H9 (cell line): ENCODE measurements at regions not wholly inside any gene's neighbourhood (a gene's known extent, or its start where the extent isn't known, plus 50 kb on each side); places are given as distances from the start of the nearest gene placed in this dataset.

ENCODE experiments used
- DNase-seq: peaks from one replicate; pipeline ENCODE4 v3.0.0-alpha.2; 2017
- H2AFZ ChIP-seq: one replicate; pipeline ENCODE4 v1.6.1; 2013; ENCODE audit warnings: mild to moderate bottlenecking, low read length, control low read depth, moderate library complexity
- H2AK5ac ChIP-seq: 2 replicates; pipeline ENCODE4 v1.6.1; 2013; ENCODE audit warnings: low read length, control low read depth, mixed read lengths; ENCODE audit not compliant: insufficient read length
- H2BK120ac ChIP-seq: one replicate; pipeline ENCODE4 v1.6.1; 2013; ENCODE audit warnings: low read depth, mild to moderate bottlenecking, low read length, control low read depth, inconsistent platforms; ENCODE audit not compliant: poor library complexity, severe bottlenecking
- H2BK12ac ChIP-seq: 2 replicates; pipeline ENCODE4 v1.6.1; 2013; ENCODE audit warnings: low read length, control low read depth, mixed read lengths, low read depth; ENCODE audit not compliant: insufficient read length
- H2BK15ac ChIP-seq: 2 replicates; pipeline ENCODE4 v1.6.1; 2013; ENCODE audit warnings: low read depth, low read length, control low read depth
- H2BK20ac ChIP-seq: one replicate; pipeline ENCODE4 v1.6.1; 2013; ENCODE audit warnings: low read depth, mild to moderate bottlenecking, low read length, control low read depth, inconsistent platforms; ENCODE audit not compliant: poor library complexity, severe bottlenecking
- H2BK5ac ChIP-seq: 2 replicates; pipeline ENCODE4 v1.6.1; 2013; ENCODE audit warnings: low read length, control low read depth, mixed read lengths; ENCODE audit not compliant: insufficient read length
- H3K14ac ChIP-seq: 2 replicates; pipeline ENCODE4 v1.6.1; 2013; ENCODE audit warnings: low read length, control low read depth; ENCODE audit not compliant: insufficient read depth
- H3K18ac ChIP-seq: 2 replicates; pipeline ENCODE4 v1.6.1; 2013; ENCODE audit warnings: low read depth, mild to moderate bottlenecking, mixed read lengths, low read length, control low read depth; ENCODE audit not compliant: insufficient read length
- H3K23ac ChIP-seq: 2 replicates; pipeline ENCODE4 v1.6.1; 2013; ENCODE audit warnings: low read length, control low read depth, mixed read lengths, low read depth; ENCODE audit not compliant: insufficient read length
- H3K23me2 ChIP-seq: 2 replicates; pipeline ENCODE4 v1.6.1; 2013; ENCODE audit warnings: low read depth, mild to moderate bottlenecking, mixed read lengths, low read length, control low read depth; ENCODE audit not compliant: insufficient read length, poor library complexity, severe bottlenecking
- H3K27ac ChIP-seq: 2 replicates; pipeline ENCODE4 v1.5.1; 2013; ENCODE audit warnings: low read length, control low read depth, mixed read lengths, low read depth; ENCODE audit not compliant: insufficient read length
- H3K27me3 ChIP-seq: 2 replicates; pipeline ENCODE4 v1.6.1; 2013; ENCODE audit warnings: low read length, control low read depth, inconsistent platforms; ENCODE audit not compliant: insufficient read depth
- H3K4ac ChIP-seq: 2 replicates; pipeline ENCODE4 v1.6.1; 2013; ENCODE audit warnings: low read depth, mild to moderate bottlenecking, control low read depth, inconsistent platforms, low read length, moderate library complexity
- H3K4me1 ChIP-seq: 2 replicates; pipeline ENCODE4 v1.6.1; 2013; ENCODE audit warnings: low read length, control low read depth, inconsistent platforms; ENCODE audit not compliant: insufficient read depth
- H3K4me2 ChIP-seq: 2 replicates; pipeline ENCODE4 v1.6.1; 2013; ENCODE audit warnings: low read length, control low read depth, mixed read lengths; ENCODE audit not compliant: insufficient read length, insufficient read depth
- H3K56ac ChIP-seq: 2 replicates; pipeline ENCODE4 v1.6.1; 2013; ENCODE audit warnings: low read depth, mild to moderate bottlenecking, mixed read lengths, low read length, control low read depth; ENCODE audit not compliant: insufficient read length
- H3K79me1 ChIP-seq: 2 replicates; pipeline ENCODE4 v1.6.1; 2013; ENCODE audit warnings: low read depth, mild to moderate bottlenecking, moderate library complexity, low read length, control low read depth, inconsistent platforms; ENCODE audit not compliant: insufficient read depth, poor library complexity, severe bottlenecking
- H3K79me2 ChIP-seq: 2 replicates; pipeline ENCODE4 v1.6.1; 2013; ENCODE audit warnings: low read length, control low read depth, inconsistent platforms; ENCODE audit not compliant: insufficient read depth
- H3K9ac ChIP-seq: 2 replicates; pipeline ENCODE4 v1.6.1; 2013; ENCODE audit warnings: low read length, control low read depth, mixed read lengths; ENCODE audit not compliant: insufficient read length; ENCODE audit errors: extremely low read depth
- H3K9me3 ChIP-seq: one replicate; pipeline ENCODE4 v1.6.1; 2013; ENCODE audit warnings: low read depth, low read length, inconsistent platforms; ENCODE audit not compliant: control insufficient read depth
- H3T11ph ChIP-seq: one replicate; pipeline ENCODE4 v1.6.1; 2013; ENCODE audit warnings: mild to moderate bottlenecking, low read length, control low read depth, inconsistent platforms
- H4K20me1 ChIP-seq: one replicate; pipeline ENCODE4 v1.6.1; 2013; ENCODE audit not compliant: control insufficient read depth, insufficient read length, insufficient read depth
- H4K5ac ChIP-seq: 2 replicates; pipeline ENCODE4 v1.6.1; 2013; ENCODE audit warnings: low read depth, mild to moderate bottlenecking, mixed read lengths, low read length, control low read depth; ENCODE audit not compliant: insufficient read length
- H4K8ac ChIP-seq: replicated peaks from 2 replicates; pipeline ENCODE4 v1.6.1; 2013; ENCODE audit warnings: low read length, control low read depth, mixed read lengths, low read depth; ENCODE audit not compliant: insufficient read length
- H4K91ac ChIP-seq: 2 replicates; pipeline ENCODE4 v1.6.1; 2013; ENCODE audit warnings: low read depth, mild to moderate bottlenecking, moderate library complexity, mixed read lengths, low read length, control low read depth; ENCODE audit not compliant: insufficient read length
- H3K27ac Mint-ChIP-seq, 3 experiments: 2 replicates in 2 of 3; 3 replicates in 1 of 3; pipeline ENCODE4 v1.8.0; 2020 to 2021; ENCODE audit warnings: mixed read lengths in 3 of 3, mild to moderate bottlenecking in 1 of 3, moderate library complexity in 1 of 3
- H3K27me3 Mint-ChIP-seq: 2 replicates; pipeline ENCODE4 v1.8.0; 2021; ENCODE audit warnings: low read depth, mild to moderate bottlenecking, moderate library complexity, mixed read lengths
- H3K36me3 Mint-ChIP-seq, 3 experiments: 2 replicates in 2 of 3; 3 replicates in 1 of 3; pipeline ENCODE4 v1.8.0; 2020 to 2021; ENCODE audit warnings: low read depth in 3 of 3, mixed read lengths in 3 of 3; ENCODE audit not compliant: insufficient read depth in 1 of 3
- H3K4me1 Mint-ChIP-seq, 2 experiments: 2 replicates each; pipeline ENCODE4 v1.8.0; 2020; ENCODE audit warnings: mixed read lengths in 2 of 2
- H3K4me3 Mint-ChIP-seq, 2 experiments: 2 replicates in 1 of 2; 3 replicates in 1 of 2; pipeline ENCODE4 v1.8.0; 2020 to 2021; ENCODE audit warnings: mild to moderate bottlenecking in 2 of 2, mixed read lengths in 2 of 2, moderate library complexity in 1 of 2
- H3K9me3 Mint-ChIP-seq, 2 experiments: 2 replicates in 1 of 2; 3 replicates in 1 of 2; pipeline ENCODE4 v1.8.0; 2020; ENCODE audit warnings: mild to moderate bottlenecking in 2 of 2, mixed read lengths in 2 of 2, moderate library complexity in 1 of 2
- TF ChIP-seq, protein P1 (sequence below): fragments of 200-600 bp; sonication (generic); conservative IDR thresholded peaks from 3 replicates; pipeline ENCODE4 v1.8.0; 2021; ENCODE audit warnings: antibody characterized with exemption, mild to moderate bottlenecking

DNA sequence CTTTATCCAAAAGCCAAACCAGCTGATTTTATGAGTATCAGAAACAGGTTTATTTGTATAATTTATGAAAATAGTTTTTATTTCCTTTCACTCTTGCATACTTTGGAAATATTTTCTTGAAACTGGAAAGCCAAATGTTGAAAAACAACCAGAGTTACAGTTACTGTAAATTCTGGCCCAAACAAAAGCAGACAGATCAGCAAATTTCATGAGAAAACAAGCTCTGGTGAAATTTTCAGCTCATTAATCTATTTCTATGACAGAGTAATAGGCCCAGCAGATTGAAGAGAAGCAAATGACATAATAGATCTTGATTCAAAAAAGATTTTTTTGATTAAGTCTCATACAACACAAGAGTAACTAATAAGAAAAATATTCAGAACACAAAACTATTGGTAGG, 182.7 kb downstream of the ENC1 start:
- no peak for DNase-seq
- TF ChIP-seq, protein P1, sequence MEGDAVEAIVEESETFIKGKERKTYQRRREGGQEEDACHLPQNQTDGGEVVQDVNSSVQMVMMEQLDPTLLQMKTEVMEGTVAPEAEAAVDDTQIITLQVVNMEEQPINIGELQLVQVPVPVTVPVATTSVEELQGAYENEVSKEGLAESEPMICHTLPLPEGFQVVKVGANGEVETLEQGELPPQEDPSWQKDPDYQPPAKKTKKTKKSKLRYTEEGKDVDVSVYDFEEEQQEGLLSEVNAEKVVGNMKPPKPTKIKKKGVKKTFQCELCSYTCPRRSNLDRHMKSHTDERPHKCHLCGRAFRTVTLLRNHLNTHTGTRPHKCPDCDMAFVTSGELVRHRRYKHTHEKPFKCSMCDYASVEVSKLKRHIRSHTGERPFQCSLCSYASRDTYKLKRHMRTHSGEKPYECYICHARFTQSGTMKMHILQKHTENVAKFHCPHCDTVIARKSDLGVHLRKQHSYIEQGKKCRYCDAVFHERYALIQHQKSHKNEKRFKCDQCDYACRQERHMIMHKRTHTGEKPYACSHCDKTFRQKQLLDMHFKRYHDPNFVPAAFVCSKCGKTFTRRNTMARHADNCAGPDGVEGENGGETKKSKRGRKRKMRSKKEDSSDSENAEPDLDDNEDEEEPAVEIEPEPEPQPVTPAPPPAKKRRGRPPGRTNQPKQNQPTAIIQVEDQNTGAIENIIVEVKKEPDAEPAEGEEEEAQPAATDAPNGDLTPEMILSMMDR = no peak
- H3K27ac ChIP-seq = no peak overlapping the region
- H3K18ac ChIP-seq = no peak overlapping the region
- no peak overlapping the region for H3K4ac ChIP-seq
- no peaks in the 10 kb centered on the region for H3K9me3 ChIP-seq
- no peak overlapping the region for H3K56ac ChIP-seq
- H2AK5ac ChIP-seq = no peak overlapping the region
- H3K9ac ChIP-seq = no peak overlapping the region
- no peak overlapping the region for H2BK15ac ChIP-seq
- H3K79me2 ChIP-seq = no peaks in the 10 kb centered on the region
- H4K8ac ChIP-seq = no peak overlapping the region
- no peaks in the 10 kb centered on the region for H3K4me1 ChIP-seq
- no peaks in the 10 kb centered on the region for H3K79me1 ChIP-seq
- H2BK12ac ChIP-seq = no peak overlapping the region
- peaks cover 0 to 2% (median 0%) of the 10 kb centered on the region in 3 experiments; a peak in 1 of 7 replicates for H3K36me3 Mint-ChIP-seq
- no peak overlapping the region for H4K5ac ChIP-seq
- no peaks in the 10 kb centered on the region for H3K27me3 Mint-ChIP-seq
- no peak overlapping the region for H3K27ac Mint-ChIP-seq
- no peak overlapping the region for H4K91ac ChIP-seq
- H2BK5ac ChIP-seq = no peak overlapping the region
- H3K23ac ChIP-seq = no peak overlapping the region
- no peaks in the 10 kb centered on the region for H3K27me3 ChIP-seq
- H3K23me2 ChIP-seq = no peaks in the 10 kb centered on the region
- no peak overlapping the region for H3K14ac ChIP-seq
- H4K20me1 ChIP-seq = no peaks in the 10 kb centered on the region
- no peak overlapping the region for H3K4me3 Mint-ChIP-seq
- no peaks in the 10 kb centered on the region; a peak in 1 of 5 replicates for H3K9me3 Mint-ChIP-seq
- H3K4me2 ChIP-seq = no peak overlapping the region
- no peak overlapping the region for H3T11ph ChIP-seq
- H2BK20ac ChIP-seq = no peak overlapping the region
- H3K4me1 Mint-ChIP-seq = peaks cover 3% of the 10 kb centered on the region in 2 experiments; a peak in 3 of 4 replicates
- no peak overlapping the region for H2AFZ ChIP-seq
- H2BK120ac ChIP-seq = no peak overlapping the region
